Hematopoietic multipotent progenitor cell treated with erythropoietin and hydrocortisone succinate and interleukin-3 and kit ligand, for 8 days (in vitro differentiated cells): ENCODE measurements at regions not wholly inside any gene's neighbourhood (a gene's known extent, or its start where the extent isn't known, plus 50 kb on each side); places are given as distances from the start of the nearest gene placed in this dataset.
"Not testable (repeated sequence)": the region's sequence is repeated elsewhere in the genome, so short reads cannot be mapped to it uniquely, and the experiment has no call there.

Source experiments
- DNase-seq: peaks from one replicate; pipeline ENCODE4 v3.0.0-alpha.2; 2015

DNA sequence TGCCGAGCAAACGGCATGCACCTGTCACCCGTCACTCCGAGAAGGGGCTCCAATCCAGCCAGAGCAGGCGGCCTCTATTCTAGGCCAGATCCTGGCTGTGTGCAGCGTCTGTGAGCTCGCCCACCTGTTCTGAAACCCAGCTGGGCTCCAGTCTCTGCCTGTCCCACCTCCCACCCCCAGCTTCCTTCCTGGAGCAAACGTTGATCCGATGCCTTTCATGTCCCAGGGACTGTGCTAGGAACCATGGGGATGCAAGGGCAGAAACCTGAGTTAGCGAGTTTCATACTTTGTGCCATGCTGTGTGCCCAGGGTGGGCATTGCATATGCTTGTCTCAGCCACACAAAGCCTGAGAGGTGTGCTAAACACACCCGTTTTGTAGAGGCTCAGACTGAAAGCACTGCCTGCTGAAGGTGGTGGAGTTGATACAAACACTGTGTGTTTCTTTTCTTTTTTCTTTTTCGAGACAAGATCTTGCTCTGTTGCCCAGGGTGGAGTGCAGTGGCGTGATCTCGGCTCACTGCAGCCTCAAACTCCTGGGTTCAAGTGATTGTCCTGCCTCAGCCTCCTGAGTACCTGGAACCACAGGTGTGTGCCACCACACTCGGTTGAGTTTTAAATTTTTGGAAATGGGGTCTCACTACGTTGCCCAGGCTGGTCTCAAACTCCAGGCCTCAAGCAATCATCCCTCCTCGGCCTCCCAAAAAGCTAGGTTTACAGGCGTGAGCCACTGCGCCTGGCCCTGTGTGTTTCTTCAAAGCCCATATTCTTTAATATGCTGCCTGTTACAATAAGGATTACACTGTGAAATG, 84.1 kb upstream of the MED13L start:
- no peak for DNase-seq

GRCh38 chr12:116365114-116365513, 87.6 kb upstream of the MED13L start:
- no peak for DNase-seq

DNA sequence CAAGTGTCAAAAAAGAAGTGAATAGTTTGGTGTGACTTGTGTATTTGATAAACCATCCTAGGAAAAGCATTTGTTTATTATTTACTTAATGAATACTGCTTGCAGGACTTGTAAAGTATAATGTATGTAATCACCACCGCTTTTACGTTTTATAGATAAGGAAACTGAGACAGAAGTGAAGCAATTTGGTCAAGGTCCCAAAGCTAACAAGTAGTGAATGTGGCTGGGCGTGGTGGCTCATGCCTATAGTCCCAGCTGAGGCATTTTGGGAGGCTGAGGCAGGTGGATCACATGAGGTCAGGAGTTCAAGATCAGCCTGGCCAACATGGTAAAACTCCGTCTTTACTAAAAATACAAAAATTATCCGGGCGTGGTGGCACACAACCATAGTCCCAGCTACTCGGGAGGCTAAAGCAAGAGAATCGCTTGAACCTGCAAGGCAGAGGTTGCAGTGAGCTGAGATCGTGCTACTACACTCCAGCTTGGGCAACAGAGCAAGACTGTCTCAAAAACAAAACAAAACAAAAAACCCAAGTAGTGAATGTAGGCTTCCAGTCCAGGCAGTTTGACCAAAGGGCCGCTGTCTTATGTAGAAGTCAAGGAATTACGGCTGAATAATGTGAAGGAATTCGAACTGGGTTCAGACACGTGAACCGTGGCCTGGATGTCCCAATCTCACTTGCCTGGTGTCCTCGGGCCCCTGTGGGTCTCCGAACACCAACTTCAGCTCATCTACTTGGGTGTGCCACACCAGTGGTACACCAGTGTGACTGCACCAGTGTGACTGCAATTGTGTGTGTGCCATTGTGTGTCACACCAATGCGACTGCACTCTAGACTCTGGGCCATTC, 88.3 kb upstream of the MED13L start:
- no peak for DNase-seq

- no peak for DNase-seq
Measured at GRCh38 chr12:116366456-116366776, 88.9 kb upstream of the MED13L start.

DNA sequence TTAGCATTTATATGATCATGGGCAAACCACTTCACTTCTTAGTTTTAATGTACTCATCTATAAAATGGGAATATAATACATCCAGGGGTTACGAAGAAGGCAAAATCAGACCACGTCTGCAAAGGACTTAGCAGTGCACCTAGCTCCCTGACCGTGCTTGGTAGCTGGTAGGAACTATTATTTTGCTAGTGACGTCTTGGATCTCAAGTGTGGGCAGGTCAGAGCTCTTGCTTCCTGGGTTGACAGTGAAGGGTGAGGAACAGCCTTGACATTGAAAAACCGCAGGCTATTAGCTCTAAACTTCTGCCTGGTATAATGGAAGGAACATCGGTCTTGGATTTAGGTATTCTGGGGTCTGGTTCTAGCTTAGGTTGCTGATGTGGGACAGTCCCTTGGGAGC, 89.3 kb upstream of the MED13L start:
- no peak for DNase-seq

DNA sequence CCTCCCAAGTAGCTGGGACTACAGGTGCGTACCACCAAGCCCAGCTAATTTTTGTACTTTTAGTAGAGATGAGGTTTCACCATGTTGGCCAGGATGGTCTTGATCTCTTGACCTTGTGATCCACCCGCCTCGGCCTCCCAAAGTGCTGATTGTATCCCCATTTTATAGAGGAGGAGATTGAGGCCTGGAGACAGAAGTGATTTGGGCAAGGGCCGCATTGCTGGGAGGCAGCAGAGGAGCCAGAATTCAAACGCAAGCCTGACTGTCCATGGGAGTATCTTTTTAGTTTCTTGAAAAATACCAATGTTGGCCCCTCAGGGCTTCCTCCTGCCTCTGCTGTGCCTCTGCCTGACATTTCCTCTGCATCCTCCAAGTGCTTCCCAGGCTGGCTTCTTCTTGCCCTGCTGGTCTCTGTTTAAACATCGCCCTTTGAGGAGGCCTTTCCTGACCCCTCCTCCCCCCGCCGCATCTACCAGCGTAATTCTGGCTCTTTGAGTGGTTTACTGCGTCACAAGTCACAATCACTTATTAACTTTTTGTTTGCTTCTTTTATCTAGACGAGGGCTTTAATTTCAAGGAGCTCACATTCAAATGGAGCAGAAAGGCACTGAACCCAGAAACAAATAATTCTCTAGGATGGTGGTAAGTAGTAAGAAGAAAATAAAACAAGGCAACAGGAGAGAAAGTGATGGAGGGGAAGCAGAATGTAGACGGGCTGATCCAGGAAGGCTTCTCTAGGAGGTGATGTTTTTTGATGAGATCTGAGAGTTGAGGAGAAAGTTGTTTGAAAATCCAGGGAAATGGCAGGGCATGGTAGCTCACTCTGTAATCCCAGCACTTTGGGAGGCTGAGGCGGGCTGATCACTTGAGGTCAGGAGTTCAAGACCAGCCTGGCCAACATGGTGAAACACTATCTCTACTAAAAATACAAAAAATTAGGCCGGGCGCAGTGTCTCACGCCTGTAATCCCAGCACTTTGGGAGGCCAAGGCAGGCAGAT, 91.0 kb upstream of the MED13L start:
- no peak for DNase-seq

- DNase-seq: peak; percentile 29
Measured at GRCh38 chr12:116370004-116370404, 92.5 kb upstream of the MED13L start.

DNA sequence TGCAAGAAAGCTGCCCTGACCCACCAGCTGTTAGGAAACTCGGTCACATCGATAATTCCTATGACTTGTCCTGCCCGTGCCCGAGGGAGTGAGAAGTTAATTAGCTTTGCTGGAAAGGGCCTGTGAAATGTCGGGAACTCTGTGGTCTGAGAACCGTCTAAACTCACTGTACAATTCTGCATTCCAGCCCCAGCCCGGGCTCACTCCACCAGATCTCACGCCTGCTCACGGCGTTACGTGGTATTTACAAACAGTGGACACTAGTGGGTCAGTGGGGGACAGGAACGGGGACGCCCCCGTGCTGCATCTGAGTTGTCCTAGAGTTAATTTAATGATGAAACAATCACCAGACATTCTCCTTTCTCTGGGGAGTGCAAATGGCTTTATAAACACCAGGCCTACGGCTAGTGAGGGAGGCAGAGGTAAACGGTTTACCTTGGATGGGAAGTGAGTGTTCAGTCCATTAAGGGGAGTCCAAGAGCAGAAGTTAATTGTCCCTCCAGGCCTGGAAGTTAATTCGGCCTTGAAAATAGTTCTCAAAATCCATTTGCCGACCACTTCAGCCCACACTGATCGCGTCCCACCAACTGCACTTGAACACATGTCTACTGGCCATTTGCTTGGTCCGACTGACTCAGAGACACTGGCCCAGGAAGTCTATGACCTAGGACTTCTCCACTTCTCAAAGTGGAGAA, 93.5 kb upstream of the MED13L start:
- no peak for DNase-seq

DNA sequence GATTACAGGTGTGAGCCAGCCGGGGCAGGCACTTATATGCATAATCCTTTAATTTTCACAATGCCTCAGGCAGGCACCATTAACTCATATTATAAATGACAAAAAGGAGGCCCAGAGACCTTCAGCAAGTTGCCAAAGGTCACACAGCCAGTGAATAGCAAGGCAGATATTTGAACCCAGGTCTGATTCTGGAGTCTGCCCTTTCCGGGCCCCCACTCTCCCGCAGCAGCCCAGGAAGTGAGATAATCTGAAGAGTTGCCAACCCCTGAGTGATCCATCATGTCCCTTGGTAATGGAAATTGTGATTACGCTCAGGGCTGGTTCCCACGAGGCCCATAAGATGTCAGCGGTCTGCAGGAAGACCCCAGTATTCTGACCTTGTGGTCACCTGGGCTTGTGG, 95.3 kb upstream of the MED13L start:
- no peak for DNase-seq

GRCh38 chr12:116373572-116374206, 96.2 kb upstream of the MED13L start:
- DNase-seq: no peak

- no peak for DNase-seq
Measured at GRCh38 chr12:116374207-116374606, 96.7 kb upstream of the MED13L start.

DNA sequence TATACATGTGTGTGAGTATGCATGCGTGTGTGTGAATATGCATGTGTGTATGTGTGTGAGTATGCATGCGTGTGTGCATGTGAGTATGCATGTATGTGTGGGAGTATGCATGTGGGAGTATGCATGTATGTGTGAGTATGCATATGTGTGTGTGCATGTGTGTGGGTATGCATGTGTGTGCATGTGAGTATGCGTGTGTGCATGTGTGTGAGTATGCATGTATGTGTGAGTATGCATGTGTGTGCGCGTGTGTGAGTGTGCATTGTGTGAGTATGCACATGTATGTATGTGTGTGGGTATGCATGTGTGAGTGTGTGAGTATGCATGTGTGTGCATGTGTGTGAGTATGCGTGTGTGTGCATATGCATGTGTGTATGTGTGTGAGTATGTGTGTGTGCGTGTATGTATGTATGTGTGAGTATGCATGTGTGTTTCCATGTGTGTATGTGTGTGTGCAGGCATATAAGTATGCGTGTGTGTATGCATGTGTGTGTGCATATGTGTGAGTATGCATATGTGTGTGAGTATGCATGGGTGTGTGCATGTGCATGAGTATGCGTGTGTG, 97.9 kb upstream of the MED13L start:
- DNase-seq: no peak

- DNase-seq: no peak
Measured at GRCh38 chr12:116376354-116377193, 99.1 kb upstream of the MED13L start.

DNA sequence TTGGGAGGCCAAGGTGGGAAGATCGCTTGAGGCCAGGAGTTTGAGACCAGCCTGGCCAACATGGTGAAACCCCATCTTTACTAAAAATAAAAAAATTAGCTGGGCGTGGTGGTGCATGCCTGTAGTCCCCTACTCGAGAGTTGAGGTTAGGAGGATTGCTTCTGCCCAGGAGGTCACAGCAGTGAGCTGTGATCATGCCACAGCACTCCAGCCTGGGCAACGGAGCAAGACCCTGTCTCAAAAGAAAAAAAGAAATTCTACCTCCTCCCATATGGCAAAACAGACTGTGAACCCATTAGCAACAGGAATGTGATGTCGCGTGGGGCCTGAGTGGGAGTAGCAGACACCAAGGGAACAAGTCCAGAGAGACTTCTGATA, 99.7 kb upstream of the MED13L start:
- DNase-seq: not testable (repeated sequence)

DNA sequence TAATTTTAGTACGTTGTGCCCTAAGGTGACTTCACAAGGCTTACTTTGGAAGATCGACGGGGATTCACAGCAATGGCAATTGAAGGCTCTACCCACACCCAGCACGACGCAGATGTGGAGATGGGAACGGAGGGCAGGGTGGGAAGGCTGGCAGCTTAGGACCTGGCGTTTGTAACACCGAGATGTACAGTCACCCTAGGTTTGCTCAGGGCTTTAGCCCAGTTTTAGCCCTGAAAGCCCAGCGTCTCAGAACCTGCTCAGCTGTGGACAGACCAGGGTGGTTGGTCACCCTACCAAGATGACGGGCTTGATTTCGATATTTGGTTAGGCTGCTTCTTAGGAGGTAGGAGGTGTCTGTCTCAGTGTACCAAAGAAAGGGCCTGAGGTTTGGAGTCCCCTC, 100.5 kb upstream of the MED13L start:
- DNase-seq: no peak

GRCh38 chr12:116380108-116380507, 102.6 kb upstream of the MED13L start:
- no peak for DNase-seq

DNA sequence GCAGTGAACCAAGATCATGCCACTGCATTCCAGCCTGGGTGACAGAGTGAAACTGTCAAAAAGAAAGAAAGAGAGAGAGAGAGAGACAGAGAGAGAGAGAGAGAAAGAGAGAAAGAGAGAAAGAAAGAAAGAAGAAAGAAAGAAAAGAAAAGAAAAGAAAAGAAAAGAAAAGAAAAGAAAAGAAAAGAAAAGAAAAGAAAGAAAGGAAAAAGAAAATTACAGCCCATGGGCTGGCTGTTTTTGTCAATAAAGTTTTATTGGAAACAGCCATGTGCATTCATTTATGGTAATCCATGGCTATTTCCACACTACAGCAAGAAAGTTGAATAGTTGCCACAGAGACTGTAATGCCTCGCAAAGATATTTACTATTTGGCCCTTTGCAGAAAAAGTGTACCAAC, 103.2 kb upstream of the MED13L start:
- DNase-seq: not testable (repeated sequence)

GRCh38 chr12:116381240-116381743, 103.8 kb upstream of the MED13L start:
- no peak for DNase-seq

- no peak for DNase-seq
Measured at GRCh38 chr12:116381744-116382685, 104.5 kb upstream of the MED13L start.
